AG09309 (cell line): ENCODE measurements at regions not wholly inside any gene's neighbourhood (a gene's known extent, or its start where the extent isn't known, plus 50 kb on each side); places are given as distances from the start of the nearest gene placed in this dataset.
"Not testable (repeated sequence)": the region's sequence is repeated elsewhere in the genome, so short reads cannot be mapped to it uniquely, and the experiment has no call there.

Source experiments
- DNase-seq: peaks from one replicate; pipeline ENCODE4 v3.0.0-alpha.2; 2010; ENCODE audit warnings: low read depth
- H3K4me3 ChIP-seq: 2 replicates; pipeline ENCODE4 v1.5.1; 2011; ENCODE audit warnings: mild to moderate bottlenecking, low read depth, low read length, moderate library complexity; ENCODE audit not compliant: control insufficient read depth
- TF ChIP-seq, protein P1 (sequence below): IDR thresholded peaks from 2 replicates; pipeline ENCODE4 v1.5.1; 2011; ENCODE audit warnings: mild to moderate bottlenecking, low read depth, low read length, inconsistent platforms; ENCODE audit not compliant: insufficient read depth, control insufficient read depth; ENCODE audit errors: missing control alignments

GRCh38 chr16:5187402-5187952 lies 89.9 kb upstream of the EEF2KMT start:
- DNase-seq, result no peak
- TF ChIP-seq, protein P1, sequence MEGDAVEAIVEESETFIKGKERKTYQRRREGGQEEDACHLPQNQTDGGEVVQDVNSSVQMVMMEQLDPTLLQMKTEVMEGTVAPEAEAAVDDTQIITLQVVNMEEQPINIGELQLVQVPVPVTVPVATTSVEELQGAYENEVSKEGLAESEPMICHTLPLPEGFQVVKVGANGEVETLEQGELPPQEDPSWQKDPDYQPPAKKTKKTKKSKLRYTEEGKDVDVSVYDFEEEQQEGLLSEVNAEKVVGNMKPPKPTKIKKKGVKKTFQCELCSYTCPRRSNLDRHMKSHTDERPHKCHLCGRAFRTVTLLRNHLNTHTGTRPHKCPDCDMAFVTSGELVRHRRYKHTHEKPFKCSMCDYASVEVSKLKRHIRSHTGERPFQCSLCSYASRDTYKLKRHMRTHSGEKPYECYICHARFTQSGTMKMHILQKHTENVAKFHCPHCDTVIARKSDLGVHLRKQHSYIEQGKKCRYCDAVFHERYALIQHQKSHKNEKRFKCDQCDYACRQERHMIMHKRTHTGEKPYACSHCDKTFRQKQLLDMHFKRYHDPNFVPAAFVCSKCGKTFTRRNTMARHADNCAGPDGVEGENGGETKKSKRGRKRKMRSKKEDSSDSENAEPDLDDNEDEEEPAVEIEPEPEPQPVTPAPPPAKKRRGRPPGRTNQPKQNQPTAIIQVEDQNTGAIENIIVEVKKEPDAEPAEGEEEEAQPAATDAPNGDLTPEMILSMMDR, result no peak
- no peak overlapping the region for H3K4me3 ChIP-seq

- no peak for DNase-seq
- no peak overlapping the region for H3K4me3 ChIP-seq
- TF ChIP-seq, protein P1, result no peak
Measured at GRCh38 chr16:5186381-5186903, 88.8 kb upstream of the EEF2KMT start.

- TF ChIP-seq, protein P1, result no peak
- no peak for DNase-seq
Measured at GRCh38 chr16:5176505-5176904, 78.9 kb upstream of the EEF2KMT start.

DNA sequence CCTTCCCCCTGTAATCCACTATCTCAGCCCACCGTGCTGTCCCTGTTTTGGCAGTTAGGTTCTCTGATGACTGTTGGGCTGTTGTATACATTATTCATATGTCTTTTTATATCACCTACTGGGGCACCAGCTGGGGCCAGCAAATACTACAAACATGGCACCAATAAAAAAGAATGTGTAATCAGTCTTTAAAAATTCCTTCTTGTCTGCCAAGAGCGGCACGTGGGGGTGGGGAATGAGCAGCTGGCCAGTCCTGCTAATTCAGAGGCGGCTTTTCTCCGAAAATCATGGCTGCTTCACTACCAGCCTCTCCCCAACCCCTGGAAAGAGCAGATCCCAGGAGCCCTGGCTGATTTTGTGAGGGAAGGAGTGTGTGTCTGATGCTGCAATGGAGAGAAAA lies 77.7 kb upstream of the EEF2KMT start:
- TF ChIP-seq, protein P1, result no peak
- no peak for DNase-seq
- H3K4me3 ChIP-seq, result no peak overlapping the region

More at GRCh38 chr16:5176505-5176904, 78.9 kb upstream of the EEF2KMT start:
- no peak overlapping the region for H3K4me3 ChIP-seq

DNA sequence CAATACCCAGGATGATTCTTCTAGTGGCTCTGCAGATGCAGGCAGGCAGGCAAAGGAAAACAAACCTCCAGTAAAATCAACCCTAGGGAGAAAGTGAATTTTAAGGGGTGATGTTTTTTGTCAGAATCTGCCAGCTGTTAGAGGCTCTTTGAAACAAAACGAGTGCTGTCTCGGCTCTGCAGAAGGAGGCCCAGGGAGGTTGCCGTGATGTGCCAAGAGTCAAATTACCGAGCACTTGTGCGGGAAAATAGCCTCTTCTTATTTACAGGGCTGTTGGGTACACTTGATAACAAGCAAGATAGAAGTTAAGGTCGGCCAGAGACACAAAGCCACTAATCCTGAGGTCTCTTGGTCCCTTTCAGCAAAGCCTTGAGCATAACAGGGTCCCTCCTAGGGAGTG lies 68.9 kb upstream of the EEF2KMT start:
- TF ChIP-seq, protein P1, result no peak
- H3K4me3 ChIP-seq, result no peak overlapping the region
- DNase-seq, result no peak

DNA sequence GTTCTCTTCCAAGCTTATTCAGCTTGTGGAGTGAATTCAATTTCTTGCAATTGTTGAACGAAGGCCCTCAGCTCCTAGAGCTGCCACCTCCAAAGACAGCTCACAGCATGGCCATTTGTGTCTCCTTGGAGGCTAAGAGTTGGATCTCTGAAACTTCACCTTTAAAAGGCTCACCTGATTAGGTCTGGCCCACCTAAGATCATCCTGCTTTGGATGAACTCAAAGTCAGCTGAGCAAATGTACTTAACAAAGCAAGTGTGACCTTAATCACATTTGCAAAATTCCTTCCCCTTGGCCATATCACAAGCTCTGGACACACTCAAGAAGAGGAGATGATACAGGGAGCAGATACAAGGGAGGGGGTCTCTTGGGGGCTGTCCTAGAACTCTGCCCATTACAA lies 67.8 kb upstream of the EEF2KMT start:
- H3K4me3 ChIP-seq, DNase-seq: not testable (repeated sequence)

DNA sequence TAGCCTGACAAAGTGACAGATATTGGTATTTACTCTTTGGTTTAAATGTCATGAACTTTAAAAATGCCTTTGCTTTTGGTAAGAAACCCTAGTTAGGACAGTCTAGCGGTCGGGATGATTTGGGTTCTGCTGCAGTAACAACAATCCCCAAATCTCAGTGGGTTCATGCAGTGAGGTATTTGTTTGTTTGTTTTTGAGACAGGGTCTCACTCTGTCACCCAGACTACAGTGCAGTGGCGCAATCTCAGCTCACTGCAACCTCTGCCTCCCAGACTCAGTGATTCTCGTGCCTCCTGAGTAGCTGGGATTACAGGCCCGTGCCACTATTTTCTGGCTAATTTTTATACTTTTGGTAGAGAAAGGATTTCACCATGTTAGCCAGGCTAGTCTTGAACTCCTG lies 65.2 kb upstream of the EEF2KMT start:
- not testable (repeated sequence) for DNase-seq, H3K4me3 ChIP-seq

DNA sequence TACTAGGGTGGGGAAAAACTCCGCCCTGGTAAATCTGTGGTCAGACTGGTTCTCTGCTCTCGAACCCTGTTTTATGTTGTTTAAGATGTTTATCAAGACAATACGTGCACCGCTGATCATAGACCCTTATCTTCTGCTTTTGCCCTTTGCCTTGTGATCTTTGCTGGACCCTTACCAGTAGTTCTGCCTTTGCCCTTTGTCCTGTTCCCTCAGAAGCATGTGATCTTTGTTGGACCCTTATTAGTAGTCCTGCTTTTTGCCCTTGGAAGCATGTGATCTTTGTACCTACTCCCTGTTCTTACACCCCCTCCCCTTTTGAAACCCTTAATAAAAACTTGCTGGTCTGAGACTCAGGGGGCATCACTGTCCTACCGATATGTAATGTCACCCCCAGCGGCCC lies 64.3 kb upstream of the EEF2KMT start:
- not testable (repeated sequence) for H3K4me3 ChIP-seq, DNase-seq

DNA sequence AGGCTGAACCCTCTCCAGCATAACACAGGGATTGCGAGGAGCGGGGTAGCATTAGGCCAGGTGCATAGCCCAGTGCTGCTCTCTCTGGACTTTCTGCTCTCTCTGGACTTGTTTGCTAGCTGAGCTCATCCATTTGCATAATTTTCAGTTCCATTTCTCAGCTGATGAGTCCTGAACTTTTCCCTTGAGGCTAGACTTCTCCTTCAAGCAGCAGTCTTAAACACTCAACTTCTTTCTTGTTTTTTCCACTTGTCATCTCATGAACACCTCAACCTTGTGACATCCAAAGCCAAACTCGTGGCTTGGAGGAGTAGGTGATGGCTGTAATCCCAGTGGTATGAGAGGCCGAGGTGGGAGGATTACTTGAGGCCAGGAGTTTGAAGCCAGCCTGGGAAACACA lies 62.4 kb upstream of the EEF2KMT start:
- DNase-seq, H3K4me3 ChIP-seq: not testable (repeated sequence)

- H3K4me3 ChIP-seq, DNase-seq: not testable (repeated sequence)
Measured at GRCh38 chr16:5159537-5159936, 61.9 kb upstream of the EEF2KMT start.
